ENCODE measurements at regions not wholly inside any gene's neighbourhood (a gene's known extent, or its start where the extent isn't known, plus 50 kb on each side); places are given as distances from the start of the nearest gene placed in this dataset.
"Not testable (repeated sequence)": the region's sequence is repeated elsewhere in the genome, so short reads cannot be mapped to it uniquely, and the experiment has no call there.

- no peaks in the 10 kb centered on the region for H3K9me3 Mint-ChIP-seq (ENCODE audit: unreplicated experiment)
- no peak overlapping the region for H3K27ac Mint-ChIP-seq (ENCODE audit: unreplicated experiment)
- no peak for TF ChIP-seq CTCF (IDR thresholded peaks at IDR 0.05)
- no peaks in the 10 kb centered on the region for H3K4me1 Mint-ChIP-seq (ENCODE audit: unreplicated experiment)
- H3K27me3 Mint-ChIP-seq (ENCODE audit: unreplicated experiment), result no peaks in the 10 kb centered on the region
- no peaks in the 10 kb centered on the region for H3K36me3 Mint-ChIP-seq (ENCODE audit: unreplicated experiment)
- no peak overlapping the region for H3K4me3 Mint-ChIP-seq (ENCODE audit: unreplicated experiment)
- DNase-seq (ENCODE audit: extremely low spot score, unreplicated experiment), result no peak
Observed at GRCh38 chr12:131385313-131386166, 325.4 kb upstream of the SFSWAP start.

GRCh38 chr12:131386167-131386521 is 324.7 kb upstream of the SFSWAP start:
- Mint-ChIP-seq H3K4me1 (ENCODE audit: unreplicated experiment) (no peaks in the 10 kb centered on the region), H3K27ac (ENCODE audit: unreplicated experiment) (no peak overlapping the region), H3K27me3 (ENCODE audit: unreplicated experiment) (no peaks in the 10 kb centered on the region), H3K4me3 (ENCODE audit: unreplicated experiment) (no peak overlapping the region), H3K36me3 (ENCODE audit: unreplicated experiment) (no peaks in the 10 kb centered on the region), H3K9me3 (ENCODE audit: unreplicated experiment) (no peaks in the 10 kb centered on the region)
- no peak for TF ChIP-seq CTCF (IDR thresholded peaks at IDR 0.05)
- no peak for DNase-seq (ENCODE audit: extremely low spot score, unreplicated experiment)

GRCh38 chr12:131386781-131387180 is 324.1 kb upstream of the SFSWAP start:
- DNase-seq (ENCODE audit: extremely low spot score, unreplicated experiment), result no peak
- no peaks in the 10 kb centered on the region for H3K27me3 Mint-ChIP-seq (ENCODE audit: unreplicated experiment)
- no peak for TF ChIP-seq CTCF (IDR thresholded peaks at IDR 0.05)

GRCh38 chr12:131387281-131388163 is 323.4 kb upstream of the SFSWAP start:
- Mint-ChIP-seq H3K4me3 (ENCODE audit: unreplicated experiment) (no peak overlapping the region), H3K36me3 (ENCODE audit: unreplicated experiment) (no peaks in the 10 kb centered on the region), H3K27me3 (ENCODE audit: unreplicated experiment) (no peaks in the 10 kb centered on the region), H3K9me3 (ENCODE audit: unreplicated experiment) (no peaks in the 10 kb centered on the region), H3K4me1 (ENCODE audit: unreplicated experiment) (no peaks in the 10 kb centered on the region), H3K27ac (ENCODE audit: unreplicated experiment) (no peak overlapping the region)
- no peak for TF ChIP-seq CTCF (IDR thresholded peaks at IDR 0.05)
- DNase-seq (ENCODE audit: extremely low spot score, unreplicated experiment), result no peak

More at GRCh38 chr12:131386781-131387180, 324.1 kb upstream of the SFSWAP start:
- Mint-ChIP-seq H3K4me1 (ENCODE audit: unreplicated experiment) (no peaks in the 10 kb centered on the region), H3K36me3 (ENCODE audit: unreplicated experiment) (no peaks in the 10 kb centered on the region), H3K9me3 (ENCODE audit: unreplicated experiment) (no peaks in the 10 kb centered on the region), H3K27ac (ENCODE audit: unreplicated experiment) (no peak overlapping the region), H3K4me3 (ENCODE audit: unreplicated experiment) (no peak overlapping the region)

- H3K4me1 Mint-ChIP-seq (ENCODE audit: unreplicated experiment); H3K36me3 Mint-ChIP-seq (ENCODE audit: unreplicated experiment); H3K4me3 Mint-ChIP-seq (ENCODE audit: unreplicated experiment); H3K27me3 Mint-ChIP-seq (ENCODE audit: unreplicated experiment); H3K27ac Mint-ChIP-seq (ENCODE audit: unreplicated experiment); H3K9me3 Mint-ChIP-seq (ENCODE audit: unreplicated experiment); DNase-seq (ENCODE audit: extremely low spot score, unreplicated experiment): not testable (repeated sequence)
Observed at GRCh38 chr12:131388164-131389053, 322.5 kb upstream of the SFSWAP start.
